HG03378 (cell line): ENCODE measurements at regions not wholly inside any gene's neighbourhood (a gene's known extent, or its start where the extent isn't known, plus 50 kb on each side); places are given as distances from the start of the nearest gene placed in this dataset.
A peak's percentile ranks its signal among the peaks of the same experiment; 100 is the strongest.

ENCODE experiments used
- ATAC-seq: cut with Tn5 transposase; IDR thresholded peaks from one replicate; pipeline ENCODE4 v1.9.1; 2021; ENCODE audit warnings: mild to moderate bottlenecking, moderate library complexity; ENCODE audit not compliant: unreplicated experiment

GRCh38 chr5:71864730-71865601 is 145.9 kb downstream of the CARTPT start:
- ATAC-seq: no peak

- ATAC-seq: no peak
Measured at GRCh38 chr5:71865665-71866320, 146.7 kb downstream of the CARTPT start.

- no peak for ATAC-seq
Measured at GRCh38 chr5:71872311-71872864, 153.3 kb downstream of the CARTPT start.

GRCh38 chr5:71873191-71873591 is 154.1 kb downstream of the CARTPT start:
- no peak for ATAC-seq

- ATAC-seq: no peak
Measured at GRCh38 chr5:71874521-71874920, 155.4 kb downstream of the CARTPT start.

GRCh38 chr5:71877511-71877910 is 158.4 kb downstream of the CARTPT start:
- no peak for ATAC-seq

GRCh38 chr5:71880536-71880935 is 161.5 kb downstream of the CARTPT start:
- ATAC-seq: no peak

GRCh38 chr5:71882826-71883741 is 164.0 kb downstream of the CARTPT start:
- no peak for ATAC-seq

GRCh38 chr5:71883742-71884103 is 164.6 kb downstream of the CARTPT start:
- no peak for ATAC-seq

- ATAC-seq: no peak
Measured at GRCh38 chr5:71884926-71885325, 165.9 kb downstream of the CARTPT start.

GRCh38 chr5:71886406-71886805 is 167.3 kb downstream of the CARTPT start:
- ATAC-seq: no peak

GRCh38 chr5:71887680-71888079 is 168.6 kb downstream of the CARTPT start:
- ATAC-seq: peak; percentile 99

- no peak for ATAC-seq
Measured at GRCh38 chr5:71891406-71891805, 172.3 kb downstream of the CARTPT start.

GRCh38 chr5:71891856-71892255 is 172.8 kb downstream of the CARTPT start:
- ATAC-seq: no peak

GRCh38 chr5:71892641-71893365 is 173.7 kb downstream of the CARTPT start:
- ATAC-seq: no peak

GRCh38 chr5:71893451-71893850 is 174.4 kb downstream of the CARTPT start:
- ATAC-seq: no peak

- no peak for ATAC-seq
Measured at GRCh38 chr5:71894091-71894490, 175.0 kb downstream of the CARTPT start.

GRCh38 chr5:71895546-71895945 is 176.5 kb downstream of the CARTPT start:
- ATAC-seq: no peak

- no peak for ATAC-seq
Measured at GRCh38 chr5:71899865-71900342, 180.8 kb downstream of the CARTPT start.

GRCh38 chr5:71903808-71904207 is 184.7 kb downstream of the CARTPT start:
- no peak for ATAC-seq
